OCI-LY3 (cell line): ENCODE measurements at regions not wholly inside any gene's neighbourhood (a gene's known extent, or its start where the extent isn't known, plus 50 kb on each side); places are given as distances from the start of the nearest gene placed in this dataset.

Source experiments
- EZH2phosphoT487 ChIP-seq: fragments of 200-600 bp; shearing (Covaris generic); IDR thresholded peaks from 2 replicates; pipeline ENCODE4 v1.6.1; 2018; ENCODE audit warnings: antibody characterized with exemption, mixed run types, low read depth
- TF ChIP-seq, protein P1 (sequence below): fragments of 200-600, 300-600 bp; sonication (generic); IDR thresholded peaks from 2 replicates; pipeline ENCODE4 v1.5.1; 2014; ENCODE audit warnings: antibody characterized with exemption, low read length, low read depth

DNA sequence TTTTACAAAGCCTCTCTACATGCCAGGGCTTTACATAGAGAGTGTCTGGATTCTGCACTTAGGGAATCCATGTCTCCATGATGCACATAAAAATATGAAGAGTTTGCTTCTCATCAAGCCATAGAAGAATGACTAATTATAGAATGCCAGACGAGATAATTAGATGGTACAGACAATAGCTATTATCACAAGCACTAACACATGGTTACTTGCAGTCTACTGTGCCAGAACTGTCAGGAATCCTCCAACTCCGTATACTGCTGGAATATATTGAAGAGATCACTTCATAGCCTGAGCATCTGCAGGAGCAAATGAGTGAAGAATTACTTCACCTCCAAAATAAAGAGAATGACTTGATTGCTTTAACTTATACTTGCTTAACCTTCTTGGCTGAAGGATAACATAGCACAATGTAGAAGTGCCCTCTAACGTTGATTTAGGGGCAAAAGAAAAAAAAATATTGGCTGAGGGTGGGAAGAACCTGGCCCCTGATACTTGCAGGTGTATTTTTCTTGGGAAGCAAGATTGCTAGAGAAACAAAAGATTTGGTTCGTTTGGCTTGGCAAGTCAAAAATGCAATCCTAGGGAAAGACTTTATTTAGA, 272.8 kb upstream of the FAR2 start:
- TF ChIP-seq, protein P1, sequence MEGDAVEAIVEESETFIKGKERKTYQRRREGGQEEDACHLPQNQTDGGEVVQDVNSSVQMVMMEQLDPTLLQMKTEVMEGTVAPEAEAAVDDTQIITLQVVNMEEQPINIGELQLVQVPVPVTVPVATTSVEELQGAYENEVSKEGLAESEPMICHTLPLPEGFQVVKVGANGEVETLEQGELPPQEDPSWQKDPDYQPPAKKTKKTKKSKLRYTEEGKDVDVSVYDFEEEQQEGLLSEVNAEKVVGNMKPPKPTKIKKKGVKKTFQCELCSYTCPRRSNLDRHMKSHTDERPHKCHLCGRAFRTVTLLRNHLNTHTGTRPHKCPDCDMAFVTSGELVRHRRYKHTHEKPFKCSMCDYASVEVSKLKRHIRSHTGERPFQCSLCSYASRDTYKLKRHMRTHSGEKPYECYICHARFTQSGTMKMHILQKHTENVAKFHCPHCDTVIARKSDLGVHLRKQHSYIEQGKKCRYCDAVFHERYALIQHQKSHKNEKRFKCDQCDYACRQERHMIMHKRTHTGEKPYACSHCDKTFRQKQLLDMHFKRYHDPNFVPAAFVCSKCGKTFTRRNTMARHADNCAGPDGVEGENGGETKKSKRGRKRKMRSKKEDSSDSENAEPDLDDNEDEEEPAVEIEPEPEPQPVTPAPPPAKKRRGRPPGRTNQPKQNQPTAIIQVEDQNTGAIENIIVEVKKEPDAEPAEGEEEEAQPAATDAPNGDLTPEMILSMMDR, result peak; percentile 71
- TF ChIP-seq EZH2phosphoT487, result no peak
